ENCODE measurements at regions not wholly inside any gene's neighbourhood (a gene's known extent, or its start where the extent isn't known, plus 50 kb on each side); places are given as distances from the start of the nearest gene placed in this dataset.

DNA sequence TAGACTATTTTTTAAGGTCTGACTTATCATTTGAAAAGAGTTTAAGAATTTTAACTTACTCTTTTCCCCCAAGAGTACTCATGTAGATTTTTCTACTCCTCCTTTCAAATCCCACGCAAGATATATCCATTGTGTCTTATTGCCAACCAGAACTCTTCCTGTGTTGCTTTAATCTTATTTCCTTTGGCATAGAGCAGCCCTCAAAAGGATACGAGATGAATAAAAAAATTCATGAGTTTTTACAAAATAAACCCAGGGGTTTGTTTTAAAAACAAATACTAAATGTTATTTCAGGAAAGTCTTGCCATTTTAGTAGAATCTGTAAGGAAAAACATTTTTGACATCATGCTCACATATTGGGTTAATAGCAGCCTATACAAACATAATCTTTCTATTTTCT is 543.2 kb upstream of the CXADR start:
- FAIRE-seq, result no peak
- TF ChIP-seq POLR2A (IDR thresholded peaks at IDR 0.05; ENCODE audit: low read depth, low read length) (no peak), TAF1 (IDR thresholded peaks at IDR 0.05; ENCODE audit: low read depth, low read length) (no peak), POU2F2 (IDR thresholded peaks at IDR 0.05; ENCODE audit: low read depth, low read length) (no peak), POLR2AphosphoS5 (IDR thresholded peaks at IDR 0.05; ENCODE audit: low read depth, low read length) (no peak)
- DNase-seq (ENCODE audit: insufficient read length, low spot score), result no peak

DNA sequence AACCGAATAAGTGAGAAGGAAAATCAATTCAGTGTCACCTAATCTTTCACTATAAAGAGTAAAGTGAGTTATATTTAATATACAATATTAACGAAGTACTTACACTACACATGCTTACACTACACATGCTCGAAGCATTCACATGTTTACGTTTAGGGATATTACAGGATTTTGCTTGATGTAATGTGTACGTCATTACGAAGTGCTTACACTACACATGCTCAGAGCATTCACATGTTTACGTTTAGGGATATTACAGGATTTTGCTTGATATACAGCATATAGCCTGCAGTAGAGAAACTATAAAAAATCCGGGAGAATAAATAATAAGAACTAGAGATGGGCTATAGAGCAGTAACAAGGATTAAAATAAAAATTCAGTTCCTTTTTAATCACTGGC is 538.8 kb upstream of the CXADR start:
- FAIRE-seq (no peak), DNase-seq (ENCODE audit: insufficient read length, low spot score) (no peak)
- no peak for TF ChIP-seq POLR2A (IDR thresholded peaks at IDR 0.05; ENCODE audit: low read depth, low read length)

DNA sequence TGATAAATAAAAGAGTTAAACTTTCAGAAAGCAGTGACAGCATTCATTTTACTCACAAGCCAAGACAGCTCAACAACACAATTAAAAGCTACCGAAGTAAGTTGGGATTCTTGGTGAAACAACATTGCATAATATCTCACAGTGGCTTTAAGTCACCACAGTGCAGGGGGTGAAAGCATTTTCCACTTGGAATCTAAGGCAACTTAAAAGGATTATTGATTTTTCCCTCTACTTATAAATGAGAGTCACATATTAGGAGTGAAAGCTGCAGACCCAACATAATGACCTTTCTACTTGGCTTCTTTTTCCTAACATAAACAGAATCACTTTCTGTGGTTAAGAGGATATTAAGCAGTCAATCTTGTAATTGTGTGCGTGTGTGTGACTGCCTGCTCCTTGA is 536.6 kb upstream of the CXADR start:
- DNase-seq (ENCODE audit: insufficient read length, low spot score), result no peak

DNA sequence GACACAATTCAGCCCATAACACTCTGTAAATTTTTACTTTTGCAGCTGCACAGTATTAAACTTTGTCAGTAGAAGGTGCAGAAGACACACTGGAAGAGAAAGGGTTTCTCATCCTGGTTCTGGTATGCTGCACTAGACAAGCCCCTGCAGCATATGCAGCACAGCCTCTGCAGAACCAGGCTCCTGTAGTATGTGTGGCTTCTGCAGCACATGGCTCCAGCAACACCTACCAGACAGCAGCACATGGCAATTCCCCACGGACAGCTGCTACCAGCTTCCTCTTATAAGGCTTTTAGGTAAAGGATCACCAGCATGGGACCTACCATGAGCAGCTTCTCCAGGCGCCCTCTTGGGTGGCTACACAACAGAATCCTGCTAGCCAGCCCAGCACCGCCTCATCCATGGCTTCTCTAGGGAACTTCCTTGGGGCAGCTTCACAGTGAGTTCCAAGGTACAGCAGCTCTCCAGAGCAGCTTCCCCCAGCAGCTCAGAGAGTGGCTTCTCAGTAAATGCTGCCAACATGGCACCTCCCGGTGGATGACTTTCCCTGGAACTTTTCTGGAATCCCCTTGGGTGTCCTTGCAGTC is 534.4 kb upstream of the CXADR start:
- DNase-seq (ENCODE audit: insufficient read length, low spot score), result no peak
- TF ChIP-seq TAF1 (IDR thresholded peaks at IDR 0.05; ENCODE audit: low read depth, low read length), result no peak
- TF ChIP-seq PAX5 (IDR thresholded peaks at IDR 0.05; ENCODE audit: insufficient read depth, low read length, severe bottlenecking), result no peak
- no peak for TF ChIP-seq POU2F2 (IDR thresholded peaks at IDR 0.05; ENCODE audit: low read depth, low read length)
- no peak for TF ChIP-seq SPI1 (IDR thresholded peaks at IDR 0.05; ENCODE audit: low read depth, low read length)
- TF ChIP-seq POLR2A (IDR thresholded peaks at IDR 0.05; ENCODE audit: low read depth, low read length), result no peak
- TF ChIP-seq POLR2AphosphoS5 (IDR thresholded peaks at IDR 0.05; ENCODE audit: low read depth, low read length), result no peak
- FAIRE-seq, result no peak

More for the DNA sequence above, 536.6 kb upstream of the CXADR start:
- TF ChIP-seq PAX5 (IDR thresholded peaks at IDR 0.05; ENCODE audit: insufficient read depth, low read length, severe bottlenecking) (no peak), SPI1 (IDR thresholded peaks at IDR 0.05; ENCODE audit: low read depth, low read length) (no peak), POU2F2 (IDR thresholded peaks at IDR 0.05; ENCODE audit: low read depth, low read length) (no peak), POLR2A (IDR thresholded peaks at IDR 0.05; ENCODE audit: low read depth, low read length) (no peak), POLR2AphosphoS5 (IDR thresholded peaks at IDR 0.05; ENCODE audit: low read depth, low read length) (no peak), TAF1 (IDR thresholded peaks at IDR 0.05; ENCODE audit: low read depth, low read length) (no peak)
- FAIRE-seq, result no peak

DNA sequence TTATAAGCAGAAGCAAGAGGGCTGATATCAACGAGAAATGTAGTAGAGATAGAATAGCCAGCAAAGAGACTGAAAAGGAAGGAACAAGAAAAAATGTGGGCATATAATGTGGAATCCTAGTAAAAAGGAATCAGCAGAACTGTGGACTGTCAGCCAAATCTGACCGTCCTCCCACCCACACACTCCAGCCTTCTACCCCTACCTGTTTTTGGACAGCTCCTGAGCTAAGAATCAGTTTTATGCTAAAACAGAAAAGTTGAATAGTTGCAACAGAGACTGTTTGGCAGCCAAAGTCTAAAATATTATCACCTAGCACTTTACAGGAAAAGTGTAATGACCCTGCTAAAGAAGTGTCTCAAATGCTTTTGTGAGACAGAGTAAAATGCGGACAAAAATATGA is 533.3 kb upstream of the CXADR start:
- TF ChIP-seq TAF1 (IDR thresholded peaks at IDR 0.05; ENCODE audit: low read depth, low read length) (no peak), POLR2AphosphoS5 (IDR thresholded peaks at IDR 0.05; ENCODE audit: low read depth, low read length) (no peak), POU2F2 (IDR thresholded peaks at IDR 0.05; ENCODE audit: low read depth, low read length) (no peak), SPI1 (IDR thresholded peaks at IDR 0.05; ENCODE audit: low read depth, low read length) (no peak), PAX5 (IDR thresholded peaks at IDR 0.05; ENCODE audit: insufficient read depth, low read length, severe bottlenecking) (no peak), POLR2A (IDR thresholded peaks at IDR 0.05; ENCODE audit: low read depth, low read length) (no peak)
- DNase-seq (ENCODE audit: insufficient read length, low spot score), result no peak
- no peak for FAIRE-seq

DNA sequence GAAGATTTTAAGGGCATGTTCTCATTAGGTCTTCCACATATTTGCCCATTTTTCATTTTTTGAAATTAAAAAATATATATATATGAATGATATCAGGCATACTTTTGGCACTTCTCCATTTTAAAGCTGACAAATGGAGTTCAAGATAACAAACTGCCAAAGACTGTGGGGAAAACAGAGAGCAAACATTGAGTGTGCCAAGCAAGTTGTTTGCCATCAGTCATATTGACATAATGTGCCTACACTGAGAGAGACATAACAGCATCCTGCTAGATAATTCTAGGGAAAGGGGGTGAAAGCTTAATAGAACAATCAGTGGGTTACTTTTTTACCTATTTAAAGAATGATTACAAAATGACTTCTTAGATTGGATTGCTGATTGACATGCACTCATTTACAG is 529.4 kb upstream of the CXADR start:
- DNase-seq (ENCODE audit: insufficient read length, low spot score) (no peak), FAIRE-seq (no peak)
- no peak for TF ChIP-seq POU2F2 (IDR thresholded peaks at IDR 0.05; ENCODE audit: low read depth, low read length)
- TF ChIP-seq PAX5 (IDR thresholded peaks at IDR 0.05; ENCODE audit: insufficient read depth, low read length, severe bottlenecking), result no peak
- TF ChIP-seq TAF1 (IDR thresholded peaks at IDR 0.05; ENCODE audit: low read depth, low read length), result no peak
- no peak for TF ChIP-seq POLR2A (IDR thresholded peaks at IDR 0.05; ENCODE audit: low read depth, low read length)
- TF ChIP-seq SPI1 (IDR thresholded peaks at IDR 0.05; ENCODE audit: low read depth, low read length), result no peak
- no peak for TF ChIP-seq POLR2AphosphoS5 (IDR thresholded peaks at IDR 0.05; ENCODE audit: low read depth, low read length)

DNA sequence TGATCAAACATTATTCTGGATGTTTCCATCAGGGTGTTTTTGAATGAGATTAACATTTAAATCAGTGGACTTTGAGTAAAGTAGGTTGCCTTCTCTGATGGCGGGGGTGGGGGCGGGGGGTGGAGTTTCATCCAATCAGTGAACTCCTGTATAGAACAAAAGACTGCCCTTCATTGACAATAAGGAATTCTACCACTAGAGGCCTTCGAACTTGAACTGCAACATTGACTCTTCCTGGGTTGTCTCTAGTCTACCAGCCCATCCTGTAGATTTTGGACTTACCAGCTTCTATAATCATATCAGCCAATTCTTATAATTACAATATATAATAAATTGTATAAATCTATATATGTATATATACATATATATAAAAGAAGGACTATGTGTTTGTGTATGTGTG is 520.4 kb upstream of the CXADR start:
- DNase-seq (ENCODE audit: insufficient read length, low spot score) (no peak), FAIRE-seq (no peak)
- no peak for TF ChIP-seq TAF1 (IDR thresholded peaks at IDR 0.05; ENCODE audit: low read depth, low read length)
- no peak for TF ChIP-seq POLR2A (IDR thresholded peaks at IDR 0.05; ENCODE audit: low read depth, low read length)
- TF ChIP-seq POLR2AphosphoS5 (IDR thresholded peaks at IDR 0.05; ENCODE audit: low read depth, low read length), result no peak
- no peak for TF ChIP-seq POU2F2 (IDR thresholded peaks at IDR 0.05; ENCODE audit: low read depth, low read length)
- no peak for TF ChIP-seq PAX5 (IDR thresholded peaks at IDR 0.05; ENCODE audit: insufficient read depth, low read length, severe bottlenecking)
- no peak for TF ChIP-seq SPI1 (IDR thresholded peaks at IDR 0.05; ENCODE audit: low read depth, low read length)

DNA sequence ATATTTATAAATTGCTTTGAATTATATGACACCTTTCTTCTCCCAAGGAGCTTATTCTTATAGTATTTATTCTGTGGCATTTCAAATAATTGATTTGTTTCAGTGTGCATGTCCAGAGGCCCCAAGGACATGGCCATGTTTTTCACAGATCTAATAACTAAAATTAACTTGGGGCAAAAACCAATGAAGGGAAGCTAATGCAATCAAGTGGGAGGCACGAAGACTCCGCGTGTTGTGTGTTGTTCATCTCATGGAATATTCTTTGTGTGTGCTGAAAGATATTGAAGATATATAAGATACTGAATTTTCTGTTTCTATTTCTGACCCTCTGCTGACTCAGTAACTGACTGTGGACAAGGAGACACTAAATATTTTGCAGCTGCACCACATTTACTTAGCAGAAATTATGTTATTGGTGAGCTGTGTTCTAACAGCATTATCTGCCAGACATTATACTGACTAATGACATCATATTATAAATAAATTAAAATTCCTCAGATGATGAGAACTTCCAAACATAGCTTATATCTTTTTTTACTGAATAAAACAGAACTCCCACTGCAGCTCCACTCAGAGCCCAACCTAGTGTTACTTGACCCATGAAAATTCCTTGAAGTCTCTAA is 519.3 kb upstream of the CXADR start:
- FAIRE-seq (no peak), DNase-seq (ENCODE audit: insufficient read length, low spot score) (no peak)
- TF ChIP-seq POLR2A (IDR thresholded peaks at IDR 0.05; ENCODE audit: low read depth, low read length), result no peak
- no peak for TF ChIP-seq POU2F2 (IDR thresholded peaks at IDR 0.05; ENCODE audit: low read depth, low read length)
- TF ChIP-seq SPI1 (IDR thresholded peaks at IDR 0.05; ENCODE audit: low read depth, low read length), result no peak
- no peak for TF ChIP-seq PAX5 (IDR thresholded peaks at IDR 0.05; ENCODE audit: insufficient read depth, low read length, severe bottlenecking)
- no peak for TF ChIP-seq TAF1 (IDR thresholded peaks at IDR 0.05; ENCODE audit: low read depth, low read length)
- no peak for TF ChIP-seq POLR2AphosphoS5 (IDR thresholded peaks at IDR 0.05; ENCODE audit: low read depth, low read length)

DNA sequence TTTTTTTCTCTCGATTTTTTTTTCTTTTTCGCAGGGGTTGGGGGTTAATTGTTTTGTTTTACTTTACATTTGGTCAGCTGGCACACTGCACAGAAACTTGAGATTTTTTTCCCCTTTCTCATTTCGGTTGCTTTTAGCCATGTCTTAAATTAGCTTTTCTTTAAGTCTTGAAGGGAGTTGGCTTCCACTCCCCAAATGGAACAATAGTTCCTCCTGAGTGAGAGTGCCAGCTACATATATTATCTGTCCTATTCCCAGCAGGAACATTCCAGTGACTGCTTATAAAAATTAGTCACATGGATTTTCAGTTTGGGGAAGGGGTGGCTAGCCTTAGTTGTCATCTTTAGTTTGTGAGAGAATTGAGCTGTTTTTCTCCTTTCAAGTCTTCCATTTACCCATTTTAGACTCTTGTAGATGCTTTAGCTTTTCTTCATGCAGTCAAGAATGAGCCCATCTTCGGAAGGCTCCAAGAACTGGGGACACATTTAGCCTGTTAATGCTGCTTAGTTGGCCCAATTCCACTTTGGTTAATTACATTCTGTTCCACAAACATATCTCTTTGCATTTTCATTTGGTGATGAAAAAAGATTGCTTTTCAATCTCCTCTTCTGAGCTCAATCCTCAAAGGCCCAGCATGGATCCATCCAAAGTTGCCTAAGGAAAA is 510.1 kb upstream of the CXADR start:
- no peak for FAIRE-seq
- TF ChIP-seq POU2F2 (IDR thresholded peaks at IDR 0.05; ENCODE audit: low read depth, low read length) (no peak), TAF1 (IDR thresholded peaks at IDR 0.05; ENCODE audit: low read depth, low read length) (no peak), PAX5 (IDR thresholded peaks at IDR 0.05; ENCODE audit: insufficient read depth, low read length, severe bottlenecking) (no peak), SPI1 (IDR thresholded peaks at IDR 0.05; ENCODE audit: low read depth, low read length) (no peak), POLR2AphosphoS5 (IDR thresholded peaks at IDR 0.05; ENCODE audit: low read depth, low read length) (no peak), POLR2A (IDR thresholded peaks at IDR 0.05; ENCODE audit: low read depth, low read length) (no peak)

DNA sequence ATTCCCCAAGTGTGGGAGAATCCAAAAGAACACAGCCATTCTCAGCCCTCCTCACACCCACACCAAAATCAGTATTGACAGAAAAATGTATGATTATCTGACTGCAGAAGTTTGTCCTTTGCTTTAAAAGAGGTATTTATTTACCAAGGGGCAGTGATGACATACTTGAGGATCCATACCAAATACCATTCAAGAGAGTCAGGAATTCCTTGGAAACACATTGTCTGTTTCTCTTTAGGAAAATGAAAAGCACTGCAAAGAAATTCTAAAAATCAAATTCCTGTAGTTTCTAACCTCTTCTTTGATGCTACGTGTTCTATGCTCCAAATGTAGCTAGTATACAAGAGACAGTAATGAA is 509.6 kb upstream of the CXADR start:
- DNase-seq (ENCODE audit: insufficient read length, low spot score), result no peak

More for the DNA sequence above, 510.1 kb upstream of the CXADR start:
- DNase-seq (ENCODE audit: insufficient read length, low spot score), result no peak

More for the DNA sequence above, 509.6 kb upstream of the CXADR start:
- TF ChIP-seq POU2F2 (IDR thresholded peaks at IDR 0.05; ENCODE audit: low read depth, low read length), result no peak
- TF ChIP-seq POLR2A (IDR thresholded peaks at IDR 0.05; ENCODE audit: low read depth, low read length), result no peak
- no peak for TF ChIP-seq SPI1 (IDR thresholded peaks at IDR 0.05; ENCODE audit: low read depth, low read length)
- no peak for TF ChIP-seq TAF1 (IDR thresholded peaks at IDR 0.05; ENCODE audit: low read depth, low read length)
- no peak for TF ChIP-seq POLR2AphosphoS5 (IDR thresholded peaks at IDR 0.05; ENCODE audit: low read depth, low read length)
- TF ChIP-seq PAX5 (IDR thresholded peaks at IDR 0.05; ENCODE audit: insufficient read depth, low read length, severe bottlenecking), result no peak
- no peak for FAIRE-seq
